ENCODE measurements at regions not wholly inside any gene's neighbourhood (a gene's known extent, or its start where the extent isn't known, plus 50 kb on each side); places are given as distances from the start of the nearest gene placed in this dataset.
"Not testable (repeated sequence)": the region's sequence is repeated elsewhere in the genome, so short reads cannot be mapped to it uniquely, and the experiment has no call there.

DNA sequence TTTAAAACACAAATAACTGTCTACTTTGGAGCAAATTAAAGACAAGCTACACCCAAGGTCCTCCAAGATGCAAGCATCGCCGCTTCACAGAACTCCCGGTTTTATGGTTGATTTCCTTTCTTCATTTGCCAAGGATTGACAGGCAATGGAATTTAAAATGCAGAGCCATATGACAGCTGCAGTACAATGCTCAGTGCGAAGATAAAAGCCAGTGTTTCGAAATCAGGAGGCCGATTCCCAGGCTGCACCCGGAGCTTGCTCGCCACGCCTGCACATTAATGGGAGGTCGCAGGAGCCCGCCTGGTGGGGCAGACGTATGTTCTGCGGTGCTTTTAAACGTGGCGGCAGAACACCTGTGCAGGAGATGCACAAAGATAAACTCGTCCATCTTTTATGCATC, 727.6 kb upstream of the SOX11 start:
- Mint-ChIP-seq H3K4me1 (no peaks in the 10 kb centered on the region), H3K27me3 (no peaks in the 10 kb centered on the region), H3K36me3 (ENCODE audit: low read depth) (no peaks in the 10 kb centered on the region), H3K27ac (no peak overlapping the region), H3K4me3 (no peak overlapping the region), H3K9me3 (peaks cover 14% of the 10 kb centered on the region)
- ChIA-PET CTCF (no interaction called here), POLR2A (no interaction called here)
- no peak for DNase-seq

DNA sequence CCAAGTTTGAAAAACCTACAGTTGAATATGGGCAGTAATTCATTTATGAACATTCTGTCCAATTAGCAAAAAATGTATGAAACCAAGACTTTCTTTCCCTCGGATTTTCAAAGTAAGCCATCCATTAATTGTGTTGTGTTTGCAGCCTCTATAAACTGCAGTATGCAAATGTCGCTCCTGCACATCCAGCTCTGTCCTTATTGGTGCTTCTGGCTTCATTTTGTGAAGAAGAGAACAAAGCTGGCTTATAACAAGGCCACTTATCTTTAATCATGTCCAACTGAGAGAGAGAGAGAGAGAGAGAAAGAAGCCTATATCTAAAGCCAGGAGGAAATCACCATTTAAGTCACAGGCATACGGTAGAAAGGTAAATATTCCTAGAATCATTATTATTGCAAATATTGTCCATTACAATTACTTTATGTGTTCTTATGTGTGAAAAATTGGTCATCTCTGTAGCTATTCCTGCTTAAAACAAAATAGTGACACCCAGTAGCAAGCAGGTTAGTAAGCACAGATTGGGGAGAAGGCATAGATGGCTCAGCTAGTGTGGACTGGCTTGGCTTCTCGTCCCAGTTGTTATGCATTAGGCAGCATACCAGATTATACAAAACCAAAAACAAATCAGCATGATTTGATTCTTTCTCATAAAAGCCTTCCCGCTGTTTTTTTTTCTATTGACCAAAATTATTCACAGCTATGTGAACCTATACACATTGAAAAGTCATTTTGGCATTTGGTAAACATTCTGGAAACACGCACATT, 726.4 kb upstream of the SOX11 start:
- H3K4me1 Mint-ChIP-seq: no peaks in the 10 kb centered on the region
- ChIA-PET POLR2A (no interaction called here), CTCF (no interaction called here)
- peaks cover 16% of the 10 kb centered on the region for H3K9me3 Mint-ChIP-seq
- H3K4me3 Mint-ChIP-seq: no peak overlapping the region
- H3K36me3 Mint-ChIP-seq (ENCODE audit: low read depth): no peaks in the 10 kb centered on the region
- DNase-seq: no peak
- H3K27ac Mint-ChIP-seq: no peak overlapping the region
- no peaks in the 10 kb centered on the region for H3K27me3 Mint-ChIP-seq

DNA sequence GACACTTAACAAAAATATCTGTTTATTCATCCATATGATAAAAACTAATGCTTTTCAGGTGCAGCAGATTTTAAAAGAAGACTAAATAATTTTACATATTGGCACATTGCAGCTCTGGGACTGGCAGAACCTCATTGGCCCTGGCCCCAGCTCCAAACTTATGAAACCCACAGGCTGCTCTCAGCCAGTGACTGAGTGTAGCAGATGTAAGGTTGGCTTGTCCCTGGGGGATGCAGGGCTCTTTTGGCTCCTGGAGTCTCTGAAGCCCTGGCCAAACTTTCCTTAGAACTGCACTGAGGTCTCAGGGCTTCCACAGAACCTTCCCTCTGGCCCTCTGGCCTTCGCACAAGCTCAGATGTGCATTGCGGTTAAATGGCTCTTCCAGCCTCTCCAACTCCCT, 725.0 kb upstream of the SOX11 start:
- Mint-ChIP-seq H3K27me3 (no peaks in the 10 kb centered on the region), H3K4me3 (no peak overlapping the region), H3K27ac (no peak overlapping the region), H3K36me3 (ENCODE audit: low read depth) (no peaks in the 10 kb centered on the region), H3K4me1 (no peaks in the 10 kb centered on the region), H3K9me3 (peaks cover 18% of the 10 kb centered on the region)
- ChIA-PET CTCF (no interaction called here), POLR2A (no interaction called here)
- no peak for DNase-seq

DNA sequence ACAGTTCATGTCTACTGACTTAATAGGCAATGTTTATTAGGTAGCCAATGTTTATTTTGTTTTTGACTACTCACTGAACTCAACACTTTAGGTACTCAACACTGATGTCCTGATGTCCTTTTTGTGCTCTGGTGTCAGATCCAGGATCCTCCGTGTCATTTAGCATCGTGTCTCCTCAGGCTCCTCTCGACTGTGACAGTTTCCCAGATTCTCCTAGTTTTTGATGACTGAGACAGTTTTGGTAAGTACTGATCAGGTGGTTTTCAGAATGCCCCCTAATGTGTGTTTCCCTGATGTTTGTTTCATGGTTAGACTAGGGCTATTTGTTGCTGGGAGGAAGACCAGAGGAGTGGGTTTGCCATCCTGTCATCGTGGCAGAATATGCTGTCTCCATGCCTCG, 719.7 kb upstream of the SOX11 start:
- Mint-ChIP-seq H3K36me3 (ENCODE audit: low read depth) (no peaks in the 10 kb centered on the region), H3K4me3 (no peak overlapping the region)

DNA sequence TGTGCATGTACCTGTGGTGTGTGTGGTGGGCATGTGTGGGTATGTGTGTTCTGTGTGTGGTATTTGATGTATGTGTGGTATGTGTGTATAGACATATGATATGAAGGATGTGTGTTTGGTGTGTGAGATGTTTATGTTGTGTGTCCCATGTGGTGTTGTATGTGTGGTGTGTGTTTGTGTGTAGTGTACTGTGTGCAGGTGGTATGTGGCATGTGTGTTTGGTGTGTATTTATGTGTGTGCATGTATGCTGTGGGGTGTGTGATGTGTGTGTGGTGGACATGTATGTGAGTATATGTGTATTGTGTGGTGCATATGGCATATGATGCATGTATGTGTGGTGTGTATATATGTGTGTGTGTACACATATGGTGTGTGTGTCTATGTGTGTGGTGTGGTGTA, 718.8 kb upstream of the SOX11 start:
- DNase-seq: no peak
- H3K9me3 Mint-ChIP-seq: peaks cover 24% of the 10 kb centered on the region
- no peak overlapping the region for H3K27ac Mint-ChIP-seq
- no peaks in the 10 kb centered on the region for H3K27me3 Mint-ChIP-seq
- CTCF ChIA-PET: no interaction called here
- POLR2A ChIA-PET: no interaction called here
- no peaks in the 10 kb centered on the region for H3K4me1 Mint-ChIP-seq
- no peak overlapping the region for H3K4me3 Mint-ChIP-seq
- H3K36me3 Mint-ChIP-seq (ENCODE audit: low read depth): no peaks in the 10 kb centered on the region

More for the DNA sequence above, 719.7 kb upstream of the SOX11 start:
- no peak overlapping the region for H3K27ac Mint-ChIP-seq
- POLR2A ChIA-PET: no interaction called here
- no peak for DNase-seq
- peaks cover 22% of the 10 kb centered on the region for H3K9me3 Mint-ChIP-seq
- no peaks in the 10 kb centered on the region for H3K27me3 Mint-ChIP-seq
- CTCF ChIA-PET: no interaction called here
- no peaks in the 10 kb centered on the region for H3K4me1 Mint-ChIP-seq

DNA sequence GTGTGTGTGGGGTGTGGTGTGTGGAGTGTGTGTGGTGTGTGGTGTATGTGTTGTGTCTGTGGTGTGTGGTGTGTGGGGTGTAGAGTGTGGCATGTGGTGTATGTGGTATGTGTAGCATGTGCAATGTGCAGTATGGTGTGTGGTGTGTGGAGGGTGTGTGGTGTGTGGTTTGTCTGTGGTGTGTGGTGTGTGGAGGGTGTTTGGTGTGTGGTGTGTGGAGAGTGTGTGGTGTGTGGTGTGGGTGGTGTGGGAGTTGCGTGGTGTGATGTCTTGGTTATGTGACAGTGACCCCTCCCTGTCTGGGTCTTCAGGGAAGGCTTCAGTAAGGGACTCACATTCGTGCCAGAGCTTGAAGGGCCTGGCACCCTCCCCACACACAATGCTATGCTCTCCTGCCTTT, 718.2 kb upstream of the SOX11 start:
- DNase-seq: no peak
- Mint-ChIP-seq H3K27me3 (no peaks in the 10 kb centered on the region), H3K27ac (no peak overlapping the region), H3K9me3 (peaks cover 22% of the 10 kb centered on the region), H3K4me1 (no peaks in the 10 kb centered on the region), H3K36me3 (ENCODE audit: low read depth) (no peaks in the 10 kb centered on the region), H3K4me3 (no peak overlapping the region)
- ChIA-PET CTCF (no interaction called here), POLR2A (no interaction called here)

DNA sequence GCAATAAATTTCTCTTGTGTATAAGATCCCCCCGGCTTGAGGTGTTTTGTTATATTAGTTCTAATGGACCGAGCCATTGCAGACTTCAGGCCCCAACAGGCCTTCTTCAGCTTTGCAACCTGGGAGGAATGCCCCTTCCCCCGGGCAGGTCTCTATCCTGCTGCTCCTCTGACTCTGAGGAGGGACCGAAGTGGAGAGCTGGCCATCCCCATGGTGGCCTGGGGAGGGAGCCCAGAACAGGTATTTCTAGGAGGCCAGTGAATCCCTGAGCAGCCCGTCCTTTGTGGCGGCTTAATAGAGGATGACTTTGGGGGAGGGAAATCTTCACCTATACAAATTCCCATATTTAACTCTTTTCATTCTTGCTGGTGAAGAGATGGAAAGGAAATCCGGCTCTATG, 715.8 kb upstream of the SOX11 start:
- ChIA-PET CTCF (no interaction called here), POLR2A (no interaction called here)
- H3K9me3 Mint-ChIP-seq: peaks cover 18% of the 10 kb centered on the region
- no peak overlapping the region for H3K27ac Mint-ChIP-seq
- H3K4me3 Mint-ChIP-seq: no peak overlapping the region
- no peaks in the 10 kb centered on the region for H3K27me3 Mint-ChIP-seq
- no peaks in the 10 kb centered on the region for H3K4me1 Mint-ChIP-seq
- DNase-seq: no peak
- H3K36me3 Mint-ChIP-seq (ENCODE audit: low read depth): no peaks in the 10 kb centered on the region

DNA sequence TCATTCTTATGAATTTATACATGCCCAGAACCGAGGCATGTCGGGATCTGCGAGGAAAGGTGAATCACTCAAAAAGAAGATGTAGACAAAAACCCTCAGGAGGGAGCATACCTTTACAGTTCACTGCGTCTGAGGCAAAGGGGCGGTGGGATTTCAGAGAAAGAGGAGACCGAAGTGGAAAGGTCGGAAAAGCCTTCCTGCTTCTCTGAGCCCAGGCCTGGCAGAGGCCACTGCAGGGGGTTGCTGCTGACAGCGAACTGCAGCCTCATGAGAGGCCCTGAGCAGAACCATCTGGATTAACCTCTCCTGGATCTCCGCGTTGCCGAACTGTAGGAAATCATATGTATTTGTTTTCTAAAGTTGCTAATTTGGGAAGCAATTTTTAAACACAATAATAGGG, 713.1 kb upstream of the SOX11 start:
- peaks cover 18% of the 10 kb centered on the region for H3K9me3 Mint-ChIP-seq
- no peak overlapping the region for H3K4me3 Mint-ChIP-seq
- no peak for DNase-seq
- no peak overlapping the region for H3K27ac Mint-ChIP-seq
- H3K27me3 Mint-ChIP-seq: no peaks in the 10 kb centered on the region
- ChIA-PET CTCF (no interaction called here), POLR2A (no interaction called here)
- no peaks in the 10 kb centered on the region for H3K4me1 Mint-ChIP-seq
- no peaks in the 10 kb centered on the region for H3K36me3 Mint-ChIP-seq (ENCODE audit: low read depth)

DNA sequence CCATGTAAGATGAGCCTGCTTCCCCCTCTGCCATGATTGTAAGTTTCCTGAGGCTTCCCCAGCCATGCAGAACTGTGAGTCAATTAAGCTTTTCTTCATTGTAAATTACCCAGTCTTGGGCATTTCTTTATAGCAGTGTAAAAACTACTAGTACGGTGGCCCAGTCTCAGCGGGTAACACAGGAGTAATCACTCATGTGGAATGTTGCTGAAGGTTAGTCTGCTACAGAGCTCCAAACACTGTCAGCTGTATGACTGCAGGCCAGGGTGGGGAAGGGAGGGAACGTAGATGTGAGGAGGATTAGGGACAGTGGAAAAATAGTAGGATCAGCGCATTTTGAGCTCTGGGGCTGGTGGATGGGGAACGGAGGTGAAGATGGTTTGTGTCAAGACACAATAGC, 711.2 kb upstream of the SOX11 start:
- peaks cover 17% of the 10 kb centered on the region for H3K9me3 Mint-ChIP-seq
- H3K36me3 Mint-ChIP-seq (ENCODE audit: low read depth): no peaks in the 10 kb centered on the region
- H3K27me3 Mint-ChIP-seq: no peaks in the 10 kb centered on the region
- no peak overlapping the region for H3K27ac Mint-ChIP-seq
- DNase-seq: no peak
- H3K4me3 Mint-ChIP-seq: no peak overlapping the region
- H3K4me1 Mint-ChIP-seq: no peaks in the 10 kb centered on the region
- CTCF ChIA-PET: no interaction called here
- POLR2A ChIA-PET: no interaction called here

DNA sequence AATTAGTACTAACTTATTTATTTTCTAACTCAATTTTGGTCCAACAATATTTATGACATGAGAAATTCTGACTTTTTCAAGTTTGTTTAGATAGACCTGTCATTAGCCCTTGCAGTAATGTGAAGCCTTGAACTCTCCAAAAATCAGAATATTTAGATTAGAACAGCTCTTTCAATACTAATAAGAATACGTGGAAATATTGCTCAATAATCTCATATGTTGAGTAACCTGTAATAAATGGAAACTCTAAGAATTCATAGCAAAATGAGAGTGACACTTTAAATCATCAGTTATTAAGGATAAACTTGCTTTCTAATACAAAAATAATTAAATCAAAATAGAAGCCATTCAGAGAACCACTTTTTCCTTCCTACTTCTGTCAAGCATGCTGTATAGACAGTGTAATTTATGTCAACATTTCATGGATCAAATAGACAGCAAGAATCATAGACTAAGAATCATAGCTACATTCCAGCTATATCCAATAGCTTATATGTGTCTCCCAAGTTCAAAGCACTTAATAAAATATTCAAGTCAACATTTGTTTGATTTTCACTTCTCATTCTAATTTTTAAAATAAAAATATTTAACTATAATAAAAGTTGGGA, 710.3 kb upstream of the SOX11 start:
- Mint-ChIP-seq H3K4me3 (no peak overlapping the region), H3K36me3 (ENCODE audit: low read depth) (no peaks in the 10 kb centered on the region), H3K9me3 (peaks cover 14% of the 10 kb centered on the region), H3K27ac (no peak overlapping the region), H3K4me1 (no peaks in the 10 kb centered on the region), H3K27me3 (no peaks in the 10 kb centered on the region)
- ChIA-PET CTCF (no interaction called here), POLR2A (no interaction called here)
- no peak for DNase-seq

DNA sequence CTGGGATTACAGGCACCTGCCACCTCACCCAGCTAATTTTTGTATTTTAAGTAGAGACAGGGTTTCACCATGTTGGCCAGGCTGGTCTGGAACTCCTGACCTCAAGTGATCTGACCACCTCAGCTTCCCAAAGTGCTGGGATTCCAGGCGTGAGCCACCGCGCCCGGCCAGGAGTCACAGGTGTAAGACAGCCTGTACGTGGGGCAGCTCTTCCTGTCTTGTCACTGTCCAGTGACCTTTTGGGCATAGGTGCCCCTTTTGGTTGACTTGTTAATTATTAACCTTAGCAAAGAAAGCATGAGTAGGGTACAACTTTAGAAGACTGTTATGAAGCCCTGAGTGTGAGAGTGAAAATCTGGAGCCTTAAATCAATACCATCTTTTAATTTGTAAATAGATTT, 703.7 kb upstream of the SOX11 start:
- H3K4me3 Mint-ChIP-seq; H3K36me3 Mint-ChIP-seq (ENCODE audit: low read depth); POLR2A ChIA-PET; CTCF ChIA-PET; DNase-seq; H3K27ac Mint-ChIP-seq; H3K4me1 Mint-ChIP-seq; H3K27me3 Mint-ChIP-seq: not testable (repeated sequence)
- peaks cover 14% of the 10 kb centered on the region for H3K9me3 Mint-ChIP-seq

DNA sequence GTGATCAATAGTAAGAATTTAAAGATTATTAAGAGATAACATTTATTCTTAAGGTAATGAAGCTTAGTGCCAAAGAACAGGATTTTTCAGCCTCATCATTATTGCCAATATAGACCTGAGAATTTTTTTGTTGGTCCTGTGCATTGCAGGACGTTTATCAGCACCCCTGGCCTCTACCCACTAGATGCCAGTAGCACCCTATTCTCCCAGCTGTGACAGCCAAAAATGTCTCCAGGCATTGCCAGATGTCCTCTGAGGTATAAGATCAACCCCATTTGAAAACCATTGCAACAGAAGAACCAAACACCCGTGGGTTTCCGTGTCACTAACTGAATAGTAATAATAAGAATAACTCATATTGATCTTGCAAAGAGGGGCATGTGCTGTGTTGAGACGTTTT, 700.0 kb upstream of the SOX11 start:
- H3K4me3 Mint-ChIP-seq: no peak overlapping the region
- no peak for DNase-seq
- H3K36me3 Mint-ChIP-seq (ENCODE audit: low read depth): no peaks in the 10 kb centered on the region
- H3K4me1 Mint-ChIP-seq: no peaks in the 10 kb centered on the region
- peaks cover 12% of the 10 kb centered on the region for H3K9me3 Mint-ChIP-seq
- ChIA-PET CTCF (no interaction called here), POLR2A (no interaction called here)
- no peaks in the 10 kb centered on the region for H3K27me3 Mint-ChIP-seq
- H3K27ac Mint-ChIP-seq: no peak overlapping the region

DNA sequence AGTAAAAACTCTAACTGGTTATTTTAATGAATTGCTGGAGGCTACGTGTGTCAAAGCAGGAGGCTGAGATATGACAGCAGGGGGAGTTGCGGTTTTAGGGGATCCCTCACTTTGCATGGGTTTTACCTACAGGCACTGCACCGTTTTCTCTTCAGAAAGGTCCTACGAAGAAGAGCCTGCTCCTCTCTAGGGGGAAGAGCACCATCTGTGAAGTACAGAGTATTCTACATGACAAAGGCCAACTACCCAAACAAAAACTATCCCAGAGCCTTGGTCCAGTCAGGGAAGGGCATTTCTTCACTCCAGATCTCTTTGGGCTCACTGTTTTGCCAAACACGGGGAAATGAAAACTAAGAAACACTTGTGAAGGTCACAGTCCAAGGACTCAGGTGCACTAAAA, 696.7 kb upstream of the SOX11 start:
- Mint-ChIP-seq H3K4me1 (no peaks in the 10 kb centered on the region), H3K4me3 (no peak overlapping the region), H3K27ac (no peak overlapping the region), H3K27me3 (no peaks in the 10 kb centered on the region), H3K9me3 (peaks cover 17% of the 10 kb centered on the region), H3K36me3 (ENCODE audit: low read depth) (no peaks in the 10 kb centered on the region)
- ChIA-PET POLR2A (no interaction called here), CTCF (no interaction called here)
- no peak for DNase-seq

DNA sequence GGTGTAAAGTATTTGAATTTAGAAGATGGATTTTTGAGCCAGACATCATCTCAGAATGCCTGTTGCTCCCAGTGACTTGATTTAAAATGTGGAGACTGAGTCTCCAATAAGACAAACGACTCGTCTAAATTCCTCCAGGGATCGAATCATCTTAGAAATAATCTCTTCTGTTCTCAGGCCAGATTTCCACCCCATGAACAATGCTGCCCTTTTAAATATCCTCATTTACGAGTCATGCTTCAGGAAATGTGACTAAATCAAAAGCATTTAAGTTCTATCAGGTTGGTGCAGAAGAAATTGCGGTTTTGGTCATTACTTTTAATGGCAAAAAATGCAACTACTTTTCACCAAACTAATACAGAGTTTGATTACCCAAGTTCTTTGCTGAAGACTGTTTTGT, 684.6 kb upstream of the SOX11 start:
- Mint-ChIP-seq H3K27ac (no peak overlapping the region), H3K36me3 (ENCODE audit: low read depth) (no peaks in the 10 kb centered on the region), H3K9me3 (peaks cover 24% of the 10 kb centered on the region), H3K27me3 (no peaks in the 10 kb centered on the region), H3K4me1 (no peaks in the 10 kb centered on the region), H3K4me3 (no peak overlapping the region)
- CTCF ChIA-PET: no interaction called here
- no peak for DNase-seq
- POLR2A ChIA-PET: no interaction called here
